GM13976 (cell line): ENCODE measurements at regions not wholly inside any gene's neighbourhood (a gene's known extent, or its start where the extent isn't known, plus 50 kb on each side); places are given as distances from the start of the nearest gene placed in this dataset.

Source experiments
- DNase-seq: peaks from one replicate; pipeline ENCODE4 v3.0.0; 2012; ENCODE audit warnings: low spot score
- in situ Hi-C: fragments of 300-500 bp; cut with MboI; formaldehyde crosslinking; loops from one replicate; pipeline ENCODE4 v1.12.0; 2022; ENCODE audit warnings: low sequenced_read_pairs, mixed read lengths, inconsistent platforms; ENCODE audit not compliant: unreplicated experiment
- TF ChIP-seq, protein P1 (sequence below): IDR thresholded peaks from 2 replicates; pipeline ENCODE4 v1.5.1; 2012; ENCODE audit warnings: borderline replicate concordance, mild to moderate bottlenecking; ENCODE audit not compliant: insufficient read depth; ENCODE audit errors: extremely low read depth, missing control alignments, control extremely low read depth

- in situ Hi-C loops: no loop called here
- TF ChIP-seq, protein P1, sequence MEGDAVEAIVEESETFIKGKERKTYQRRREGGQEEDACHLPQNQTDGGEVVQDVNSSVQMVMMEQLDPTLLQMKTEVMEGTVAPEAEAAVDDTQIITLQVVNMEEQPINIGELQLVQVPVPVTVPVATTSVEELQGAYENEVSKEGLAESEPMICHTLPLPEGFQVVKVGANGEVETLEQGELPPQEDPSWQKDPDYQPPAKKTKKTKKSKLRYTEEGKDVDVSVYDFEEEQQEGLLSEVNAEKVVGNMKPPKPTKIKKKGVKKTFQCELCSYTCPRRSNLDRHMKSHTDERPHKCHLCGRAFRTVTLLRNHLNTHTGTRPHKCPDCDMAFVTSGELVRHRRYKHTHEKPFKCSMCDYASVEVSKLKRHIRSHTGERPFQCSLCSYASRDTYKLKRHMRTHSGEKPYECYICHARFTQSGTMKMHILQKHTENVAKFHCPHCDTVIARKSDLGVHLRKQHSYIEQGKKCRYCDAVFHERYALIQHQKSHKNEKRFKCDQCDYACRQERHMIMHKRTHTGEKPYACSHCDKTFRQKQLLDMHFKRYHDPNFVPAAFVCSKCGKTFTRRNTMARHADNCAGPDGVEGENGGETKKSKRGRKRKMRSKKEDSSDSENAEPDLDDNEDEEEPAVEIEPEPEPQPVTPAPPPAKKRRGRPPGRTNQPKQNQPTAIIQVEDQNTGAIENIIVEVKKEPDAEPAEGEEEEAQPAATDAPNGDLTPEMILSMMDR: no peak
- no peak for DNase-seq
These were observed 74.9 kb downstream of the TAF11L14 start for GRCh38 chr5:17709011-17709710.

- TF ChIP-seq, protein P1: no peak
- in situ Hi-C loops: no loop called here
- DNase-seq: no peak
These were observed 79.0 kb downstream of the TAF11L14 start for GRCh38 chr5:17713301-17713700.

DNA sequence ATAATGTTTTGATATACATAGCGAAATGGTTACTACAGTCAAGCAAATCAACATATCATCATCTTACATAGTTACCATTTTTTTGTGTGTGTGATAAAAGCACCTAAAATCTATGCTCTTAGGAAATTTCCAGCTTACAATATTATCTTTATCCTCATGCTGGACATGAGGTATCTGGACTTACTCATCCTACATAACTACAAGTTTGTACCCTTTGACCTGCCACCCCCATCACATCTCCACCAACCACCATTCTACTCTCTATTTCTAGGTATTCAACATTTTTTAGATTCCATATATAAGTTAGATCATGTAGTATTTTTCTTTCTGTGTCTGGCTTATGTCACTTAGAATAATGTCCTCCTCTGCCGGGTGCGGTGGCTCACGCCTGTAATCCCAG, 79.9 kb downstream of the TAF11L14 start:
- TF ChIP-seq, protein P1: no peak
- DNase-seq: no peak
- in situ Hi-C loops: no loop called here

- in situ Hi-C loops: no loop called here
- DNase-seq: no peak
- TF ChIP-seq, protein P1: no peak
These were observed 85.3 kb downstream of the TAF11L14 start for GRCh38 chr5:17719592-17719991.

DNA sequence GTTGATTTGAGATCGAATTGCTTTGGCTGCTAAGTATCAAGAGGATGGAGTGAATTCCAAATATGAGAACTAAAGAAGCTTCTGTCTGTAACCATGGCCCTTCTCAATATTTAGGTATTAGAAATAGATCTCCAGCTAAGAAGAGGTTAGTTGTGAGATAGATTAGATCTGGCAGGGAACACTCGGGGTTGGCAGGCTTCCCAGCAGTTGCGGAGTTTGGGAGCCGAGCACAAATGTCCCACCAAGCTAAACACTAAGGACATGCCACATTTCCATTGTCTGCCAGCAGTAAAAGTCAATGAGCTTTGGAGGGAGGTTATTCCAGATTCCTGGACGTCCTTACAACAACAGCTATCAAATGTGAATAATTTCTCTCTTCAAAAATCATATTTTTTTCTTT, 85.8 kb downstream of the TAF11L14 start:
- in situ Hi-C loops: no loop called here
- TF ChIP-seq, protein P1: no peak
- no peak for DNase-seq

- TF ChIP-seq, protein P1: no peak
- DNase-seq: no peak
- in situ Hi-C loops: no loop called here
These were observed 89.6 kb downstream of the TAF11L14 start for GRCh38 chr5:17723876-17724275.
